WI38 (cell line): ENCODE measurements at regions not wholly inside any gene's neighbourhood (a gene's known extent, or its start where the extent isn't known, plus 50 kb on each side); places are given as distances from the start of the nearest gene placed in this dataset.
"Not testable (repeated sequence)": the region's sequence is repeated elsewhere in the genome, so short reads cannot be mapped to it uniquely, and the experiment has no call there.

Experiments used
- H3K4me3 ChIP-seq: 2 replicates; pipeline ENCODE4 v1.5.1; 2011; ENCODE audit warnings: low read depth, mild to moderate bottlenecking, control low read depth, low read length
- TF ChIP-seq, protein P1 (sequence below): IDR thresholded peaks from 2 replicates; pipeline ENCODE4 v1.5.1; 2012; ENCODE audit warnings: low read depth, mild to moderate bottlenecking, control low read depth, low read length

DNA sequence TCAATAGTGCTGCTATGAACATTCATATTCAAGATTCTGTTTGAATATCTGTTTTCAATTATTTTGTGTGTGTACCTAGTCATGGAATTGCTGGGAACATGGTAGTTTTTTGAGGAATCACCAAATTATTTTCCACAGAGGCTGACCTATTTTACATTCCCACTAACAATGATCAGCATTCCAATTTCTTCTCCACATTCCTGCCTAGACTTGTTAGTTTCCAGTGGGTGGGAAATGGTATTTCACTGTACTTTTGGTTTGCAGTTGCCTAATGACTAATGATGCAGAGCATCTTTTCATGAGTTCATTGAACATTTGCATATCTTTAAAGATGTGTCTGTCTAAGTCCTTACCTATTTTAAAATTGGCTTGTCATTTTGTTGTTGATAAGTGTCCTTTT, 1182.6 kb upstream of the B3GALT2 start:
- TF ChIP-seq, protein P1, sequence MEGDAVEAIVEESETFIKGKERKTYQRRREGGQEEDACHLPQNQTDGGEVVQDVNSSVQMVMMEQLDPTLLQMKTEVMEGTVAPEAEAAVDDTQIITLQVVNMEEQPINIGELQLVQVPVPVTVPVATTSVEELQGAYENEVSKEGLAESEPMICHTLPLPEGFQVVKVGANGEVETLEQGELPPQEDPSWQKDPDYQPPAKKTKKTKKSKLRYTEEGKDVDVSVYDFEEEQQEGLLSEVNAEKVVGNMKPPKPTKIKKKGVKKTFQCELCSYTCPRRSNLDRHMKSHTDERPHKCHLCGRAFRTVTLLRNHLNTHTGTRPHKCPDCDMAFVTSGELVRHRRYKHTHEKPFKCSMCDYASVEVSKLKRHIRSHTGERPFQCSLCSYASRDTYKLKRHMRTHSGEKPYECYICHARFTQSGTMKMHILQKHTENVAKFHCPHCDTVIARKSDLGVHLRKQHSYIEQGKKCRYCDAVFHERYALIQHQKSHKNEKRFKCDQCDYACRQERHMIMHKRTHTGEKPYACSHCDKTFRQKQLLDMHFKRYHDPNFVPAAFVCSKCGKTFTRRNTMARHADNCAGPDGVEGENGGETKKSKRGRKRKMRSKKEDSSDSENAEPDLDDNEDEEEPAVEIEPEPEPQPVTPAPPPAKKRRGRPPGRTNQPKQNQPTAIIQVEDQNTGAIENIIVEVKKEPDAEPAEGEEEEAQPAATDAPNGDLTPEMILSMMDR: no peak
- H3K4me3 ChIP-seq: no peak overlapping the region

DNA sequence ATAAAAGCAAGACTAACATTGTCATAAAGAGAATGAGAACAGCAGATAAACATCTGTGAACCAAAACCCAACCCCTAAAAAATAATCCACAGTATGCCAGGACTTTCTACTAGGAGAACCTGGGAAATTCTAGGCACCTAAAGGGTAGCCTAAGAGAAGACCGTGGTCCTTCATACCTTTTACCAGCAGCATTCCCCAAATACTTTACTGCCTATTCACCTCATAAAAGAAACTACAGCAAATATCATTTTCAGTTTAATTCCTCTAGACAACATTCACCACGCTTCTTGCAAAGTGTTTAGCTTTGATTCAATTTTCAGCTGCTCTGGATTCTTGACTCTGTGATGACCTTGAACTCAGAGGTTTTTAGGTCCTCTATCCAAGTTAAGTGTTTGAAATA, 1180.7 kb upstream of the B3GALT2 start:
- H3K4me3 ChIP-seq: no peak overlapping the region
- TF ChIP-seq, protein P1: no peak

GRCh38 chr1:194366705-194367104, 1180.3 kb upstream of the B3GALT2 start:
- TF ChIP-seq, protein P1: no peak
- H3K4me3 ChIP-seq: no peak overlapping the region

DNA sequence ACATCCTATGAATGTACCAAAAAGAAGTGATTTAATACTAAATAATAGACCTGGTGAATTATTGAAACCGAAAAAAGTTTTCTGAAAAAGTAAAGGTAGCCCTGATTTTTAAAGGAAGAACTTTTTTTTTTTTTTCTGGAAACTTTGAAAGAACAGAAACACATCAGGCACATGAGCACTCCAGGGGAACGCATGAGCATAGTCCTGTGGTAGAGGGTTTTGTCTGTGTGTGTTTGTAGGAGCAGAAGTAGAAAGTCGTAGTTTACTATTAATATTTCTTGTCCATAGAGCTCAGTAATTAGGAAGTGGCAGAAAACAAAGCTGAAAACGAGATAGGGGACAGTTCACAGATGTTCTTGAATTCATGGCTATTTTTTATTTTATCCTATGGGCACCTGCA, 1175.9 kb upstream of the B3GALT2 start:
- TF ChIP-seq, protein P1: no peak
- H3K4me3 ChIP-seq: no peak overlapping the region

DNA sequence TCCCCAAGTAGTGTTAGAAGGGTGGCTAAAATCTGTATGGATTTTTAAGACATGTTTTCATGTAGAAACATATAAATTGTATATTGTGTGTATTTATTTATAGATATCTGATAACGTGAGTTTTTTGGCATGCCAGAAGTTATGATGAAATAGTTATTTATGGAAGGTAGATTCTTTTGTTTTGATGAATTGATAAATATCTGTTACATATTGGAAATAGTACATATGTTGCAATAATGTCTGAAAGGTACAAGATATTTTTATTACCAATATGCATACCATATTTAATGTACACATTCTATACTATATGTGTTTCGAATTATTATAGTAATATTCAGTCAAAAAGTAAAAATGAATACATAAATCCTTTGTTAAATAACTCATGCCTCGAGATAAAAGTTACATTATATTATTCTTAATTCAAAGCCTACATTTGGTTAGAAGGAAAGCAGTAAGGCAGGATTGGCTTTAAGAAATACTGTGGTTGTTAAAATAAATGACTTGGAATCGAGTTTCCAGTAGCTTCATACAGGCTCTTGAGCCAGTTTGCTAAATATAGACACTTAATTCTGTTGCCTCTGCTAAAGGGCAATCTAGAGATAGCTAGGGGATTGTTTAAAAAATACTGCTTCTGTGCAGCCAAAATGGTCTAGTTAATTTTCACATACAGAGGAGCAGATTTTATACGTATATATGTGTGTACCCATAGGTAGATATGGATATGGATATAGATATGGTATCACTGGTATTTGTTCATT, 1175.1 kb upstream of the B3GALT2 start:
- TF ChIP-seq, protein P1: no peak

GRCh38 chr1:194358208-194358581, 1171.8 kb upstream of the B3GALT2 start:
- TF ChIP-seq, protein P1: no peak
- no peak overlapping the region for H3K4me3 ChIP-seq

More for the DNA sequence above, 1175.1 kb upstream of the B3GALT2 start:
- H3K4me3 ChIP-seq: no peak overlapping the region

GRCh38 chr1:194357573-194358207, 1171.3 kb upstream of the B3GALT2 start:
- H3K4me3 ChIP-seq: not testable (repeated sequence)
